Liver (tissue), 3 donors: ENCODE measurements at regions not wholly inside any gene's neighbourhood (a gene's known extent, or its start where the extent isn't known, plus 50 kb on each side); places are given as distances from the start of the nearest gene placed in this dataset.

ENCODE experiments used
- CTCF ChIP-seq: fragments of 150-350 bp; IDR thresholded peaks from 2 replicates; pipeline ENCODE4 v1.5.1; 2017; ENCODE audit warnings: improper control_type of control experiment, low read depth, low read length; ENCODE audit not compliant: missing input control
- MAX ChIP-seq: IDR thresholded peaks from 2 replicates; pipeline ENCODE4 v1.6.1; 2016; ENCODE audit warnings: antibody characterized with exemption
- RXRA ChIP-seq, 2 donors: IDR thresholded peaks; 2 replicates each; pipeline ENCODE4 v1.6.1; 2017 to 2018; ENCODE audit warnings: antibody characterized with exemption in 2 of 2, mild to moderate bottlenecking in 1 of 2
- donor health status: healthy.
- donor health status: healthy.

- TF ChIP-seq CTCF (no peak), MAX (no peak), RXRA (IDR thresholded peaks at IDR 0.05) (no peak)
Measured at GRCh38 chr13:99743094-99743493, 228.5 kb downstream of the ZIC5 start.
